ENCODE measurements at regions not wholly inside any gene's neighbourhood (a gene's known extent, or its start where the extent isn't known, plus 50 kb on each side); places are given as distances from the start of the nearest gene placed in this dataset.
"Not testable (repeated sequence)": the region's sequence is repeated elsewhere in the genome, so short reads cannot be mapped to it uniquely, and the experiment has no call there.

DNA sequence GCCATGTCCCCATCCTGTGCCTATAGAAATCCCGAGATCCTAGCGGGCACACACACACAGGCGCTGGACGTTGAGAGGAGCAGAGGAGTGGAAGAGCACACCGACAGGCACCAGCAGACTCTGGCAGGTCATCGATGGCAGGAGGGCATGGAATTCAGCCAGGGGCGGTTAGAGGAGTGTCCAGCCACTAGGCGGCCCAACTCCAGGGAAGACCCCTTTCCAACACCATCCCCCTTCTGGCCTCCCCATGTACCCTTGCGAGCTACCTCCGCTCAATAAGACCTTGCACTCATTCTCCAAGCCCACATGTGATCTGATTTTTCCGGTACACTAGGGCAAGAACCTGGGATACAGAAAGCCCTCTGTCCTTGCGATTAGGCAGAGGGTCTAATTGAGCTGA, 356.0 kb upstream of the DPP6 start:
- Histone ChIP-seq H3K4me1 (ENCODE audit: control insufficient read depth, insufficient read depth, low read length) (no peaks in the 10 kb centered on the region), H3K9ac (ENCODE audit: low read length) (no peak overlapping the region), H3K36me3 (ENCODE audit: control insufficient read depth, insufficient read depth, low read length) (no peaks in the 10 kb centered on the region), H3K9me3 (ENCODE audit: control insufficient read depth, insufficient read depth, low read depth, low read length) (no peaks in the 10 kb centered on the region), H3K4me3 (ENCODE audit: low read depth, low read length) (peak overlapping the region; percentile 24; the same call in 1 of the 2 replicates), H3K27me3 (ENCODE audit: control insufficient read depth, insufficient read depth, low read length) (no peaks in the 10 kb centered on the region), H3K27ac (ENCODE audit: low read depth, low read length) (no peak overlapping the region)

DNA sequence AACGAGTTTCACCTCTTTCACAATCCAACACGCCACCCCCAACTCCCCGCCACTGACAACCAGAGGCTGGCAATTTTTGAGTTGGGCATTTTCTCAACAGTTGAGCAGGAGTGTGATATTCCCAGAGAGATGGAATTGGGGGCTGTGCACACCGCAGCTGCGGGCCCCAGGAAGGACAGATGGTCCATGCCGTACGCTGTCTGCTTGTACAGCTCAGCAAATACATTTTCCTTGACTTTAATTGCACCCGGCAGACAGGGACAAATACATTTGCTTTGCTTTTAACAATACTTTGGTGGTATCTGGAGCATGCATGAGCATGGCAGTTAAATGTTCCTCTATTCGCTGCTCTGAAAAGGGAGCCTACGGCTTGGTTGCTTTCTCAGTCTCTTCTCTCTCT, 354.2 kb upstream of the DPP6 start:
- H3K4me1 ChIP-seq (ENCODE audit: control insufficient read depth, insufficient read depth, low read length) = no peaks in the 10 kb centered on the region

DNA sequence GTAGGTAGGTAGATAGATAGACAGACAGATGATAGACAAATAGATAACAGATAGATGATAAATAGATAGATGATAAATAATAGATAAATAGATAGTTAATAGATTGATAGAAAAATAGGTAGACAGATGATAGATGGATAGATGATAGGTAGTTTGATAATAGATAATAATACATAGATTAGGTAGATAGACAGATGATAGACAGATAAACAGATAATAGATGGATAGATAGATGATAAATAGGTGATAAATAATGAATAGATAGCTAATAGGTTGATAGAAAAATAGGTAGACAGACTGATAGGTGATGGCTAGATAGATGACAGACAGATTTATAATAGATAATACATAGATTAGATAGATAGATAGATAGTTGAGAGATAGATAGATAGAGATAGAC, 350.5 kb upstream of the DPP6 start:
- no peaks in the 10 kb centered on the region for H3K36me3 ChIP-seq (ENCODE audit: control insufficient read depth, insufficient read depth, low read length)
- no peaks in the 10 kb centered on the region for H3K4me1 ChIP-seq (ENCODE audit: control insufficient read depth, insufficient read depth, low read length)
- no peaks in the 10 kb centered on the region for H3K9me3 ChIP-seq (ENCODE audit: control insufficient read depth, insufficient read depth, low read depth, low read length)
- H3K27me3 ChIP-seq (ENCODE audit: control insufficient read depth, insufficient read depth, low read length) = peaks cover 4% of the 10 kb centered on the region; the same call in 1 of the 2 replicates
- H3K4me3 ChIP-seq (ENCODE audit: low read depth, low read length) = no peak overlapping the region
- no peak overlapping the region for H3K9ac ChIP-seq (ENCODE audit: low read length)
- H3K27ac ChIP-seq (ENCODE audit: low read depth, low read length) = no peak overlapping the region

More for the DNA sequence above, 354.2 kb upstream of the DPP6 start:
- Histone ChIP-seq H3K4me3 (ENCODE audit: low read depth, low read length) (no peak overlapping the region), H3K27me3 (ENCODE audit: control insufficient read depth, insufficient read depth, low read length) (no peaks in the 10 kb centered on the region), H3K9me3 (ENCODE audit: control insufficient read depth, insufficient read depth, low read depth, low read length) (no peaks in the 10 kb centered on the region), H3K27ac (ENCODE audit: low read depth, low read length) (no peak overlapping the region), H3K36me3 (ENCODE audit: control insufficient read depth, insufficient read depth, low read length) (no peaks in the 10 kb centered on the region), H3K9ac (ENCODE audit: low read length) (no peak overlapping the region)

DNA sequence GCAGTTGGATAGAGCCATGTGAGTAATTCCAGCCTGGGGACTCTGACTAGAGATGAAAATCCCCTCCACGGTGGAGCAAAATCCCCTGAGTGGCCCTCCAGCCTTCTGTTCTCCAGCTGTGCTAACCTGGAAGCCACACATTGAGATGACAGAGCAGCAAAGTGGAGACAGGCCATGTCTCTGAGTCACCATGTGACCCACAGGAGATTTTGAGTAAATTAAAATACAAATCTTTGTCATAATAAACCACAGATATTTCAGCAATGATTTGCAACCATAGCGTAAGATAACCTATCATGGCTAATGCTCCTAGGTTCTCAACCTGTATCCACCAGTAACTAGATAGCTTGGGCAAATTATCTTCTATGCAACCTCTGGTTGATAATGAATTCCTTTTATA, 328.3 kb upstream of the DPP6 start:
- not testable (repeated sequence) for H3K27me3 ChIP-seq (ENCODE audit: control insufficient read depth, insufficient read depth, low read length); H3K27ac ChIP-seq (ENCODE audit: low read depth, low read length); H3K4me1 ChIP-seq (ENCODE audit: control insufficient read depth, insufficient read depth, low read length); H3K36me3 ChIP-seq (ENCODE audit: control insufficient read depth, insufficient read depth, low read length); H3K9ac ChIP-seq (ENCODE audit: low read length); H3K4me3 ChIP-seq (ENCODE audit: low read depth, low read length); H3K9me3 ChIP-seq (ENCODE audit: control insufficient read depth, insufficient read depth, low read depth, low read length)

DNA sequence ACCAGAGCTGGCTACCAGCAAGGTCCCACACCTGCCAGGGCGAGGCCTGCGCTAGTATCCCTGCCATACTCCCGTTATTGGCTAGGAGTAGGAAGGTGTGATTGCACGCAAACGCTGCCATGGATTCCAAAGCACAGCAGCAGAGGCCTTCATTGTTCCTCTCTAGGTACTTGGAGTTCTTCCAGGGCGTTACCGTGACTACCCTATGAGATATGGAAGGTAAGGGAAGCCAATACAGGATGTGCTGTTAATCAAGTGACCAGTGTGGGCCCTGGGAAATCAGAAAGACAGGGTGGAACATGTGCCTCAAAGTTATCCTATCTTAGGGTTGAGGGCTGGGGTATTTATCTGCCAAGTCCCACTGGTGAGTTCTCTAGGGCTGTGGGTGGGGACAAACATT, 320.7 kb upstream of the DPP6 start:
- not testable (repeated sequence) for H3K4me3 ChIP-seq (ENCODE audit: low read depth, low read length); H3K27me3 ChIP-seq (ENCODE audit: control insufficient read depth, insufficient read depth, low read length); H3K27ac ChIP-seq (ENCODE audit: low read depth, low read length); H3K9ac ChIP-seq (ENCODE audit: low read length); H3K9me3 ChIP-seq (ENCODE audit: control insufficient read depth, insufficient read depth, low read depth, low read length); H3K4me1 ChIP-seq (ENCODE audit: control insufficient read depth, insufficient read depth, low read length); H3K36me3 ChIP-seq (ENCODE audit: control insufficient read depth, insufficient read depth, low read length)

DNA sequence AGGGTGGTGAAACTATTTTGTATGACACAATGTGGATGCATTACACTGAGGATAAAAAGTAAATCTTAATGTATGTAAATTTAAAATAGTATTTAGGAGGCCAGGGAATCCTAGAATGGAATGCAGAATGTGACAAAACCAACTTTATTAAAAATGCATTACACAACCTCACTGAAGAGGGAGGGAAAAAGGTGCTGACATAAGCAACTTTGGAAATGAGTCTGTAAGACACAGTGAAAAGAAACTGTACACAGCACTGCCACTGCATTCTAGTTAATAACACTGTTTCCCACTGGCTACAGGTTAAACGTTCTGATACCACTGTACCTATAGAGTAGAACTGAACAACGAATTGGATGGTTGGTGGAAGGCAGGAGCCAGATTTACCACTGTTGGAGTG, 308.8 kb upstream of the DPP6 start:
- not testable (repeated sequence) for H3K9ac ChIP-seq (ENCODE audit: low read length); H3K4me3 ChIP-seq (ENCODE audit: low read depth, low read length); H3K9me3 ChIP-seq (ENCODE audit: control insufficient read depth, insufficient read depth, low read depth, low read length); H3K36me3 ChIP-seq (ENCODE audit: control insufficient read depth, insufficient read depth, low read length); H3K4me1 ChIP-seq (ENCODE audit: control insufficient read depth, insufficient read depth, low read length); H3K27ac ChIP-seq (ENCODE audit: low read depth, low read length)
- H3K27me3 ChIP-seq (ENCODE audit: control insufficient read depth, insufficient read depth, low read length) = peaks cover 19% of the 10 kb centered on the region

DNA sequence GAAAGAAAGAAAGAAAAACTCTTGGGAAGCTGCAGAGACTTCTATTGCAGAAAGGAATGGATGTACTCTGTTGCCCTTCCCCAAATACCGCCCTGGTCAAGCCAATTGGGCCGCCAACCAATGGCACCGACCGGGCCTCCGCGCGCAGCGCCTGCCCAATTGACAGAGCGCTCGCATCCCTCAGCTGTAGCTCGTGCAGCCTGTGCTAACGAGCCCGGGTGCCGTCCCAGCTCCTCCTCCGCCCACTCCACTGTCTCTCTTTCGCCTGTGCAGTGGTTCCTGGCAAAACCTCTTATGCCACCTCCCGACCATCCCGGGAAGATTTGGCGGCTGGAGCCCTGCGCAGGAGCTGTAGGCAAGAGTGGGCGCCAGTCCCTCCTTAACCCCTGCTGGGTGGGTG, 304.2 kb upstream of the DPP6 start:
- H3K9me3 ChIP-seq (ENCODE audit: control insufficient read depth, insufficient read depth, low read depth, low read length); H3K36me3 ChIP-seq (ENCODE audit: control insufficient read depth, insufficient read depth, low read length); H3K4me1 ChIP-seq (ENCODE audit: control insufficient read depth, insufficient read depth, low read length); H3K27ac ChIP-seq (ENCODE audit: low read depth, low read length); H3K9ac ChIP-seq (ENCODE audit: low read length): not testable (repeated sequence)
- peaks cover 39% of the 10 kb centered on the region for H3K27me3 ChIP-seq (ENCODE audit: control insufficient read depth, insufficient read depth, low read length)
- peak overlapping the region; percentile 41 for H3K4me3 ChIP-seq (ENCODE audit: low read depth, low read length)

DNA sequence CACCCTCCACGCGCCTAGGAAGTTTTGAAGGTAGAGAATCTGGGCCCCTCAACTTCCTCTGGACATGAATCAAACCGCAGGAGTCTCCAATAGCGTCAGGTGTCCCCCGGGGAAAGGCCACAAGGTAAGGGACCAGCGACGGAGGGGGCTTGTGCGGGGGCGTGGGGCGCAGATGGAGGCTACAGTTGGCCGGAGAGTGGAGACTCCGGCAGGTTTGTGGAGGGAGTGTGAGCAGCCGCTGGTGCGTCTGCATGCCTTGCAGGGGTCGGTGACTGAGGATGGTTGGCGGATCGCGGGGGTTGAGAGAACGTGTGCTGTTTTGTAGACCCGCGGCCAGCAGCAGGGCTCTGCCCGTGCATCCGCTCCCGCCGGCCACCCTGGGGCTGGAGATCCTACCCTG, 303.3 kb upstream of the DPP6 start:
- H3K36me3 ChIP-seq (ENCODE audit: control insufficient read depth, insufficient read depth, low read length); H3K9ac ChIP-seq (ENCODE audit: low read length); H3K27ac ChIP-seq (ENCODE audit: low read depth, low read length); H3K9me3 ChIP-seq (ENCODE audit: control insufficient read depth, insufficient read depth, low read depth, low read length); H3K4me1 ChIP-seq (ENCODE audit: control insufficient read depth, insufficient read depth, low read length): not testable (repeated sequence)
- Histone ChIP-seq H3K4me3 (ENCODE audit: low read depth, low read length) (peak overlapping the region; percentile 31; the same call in 1 of the 2 replicates), H3K27me3 (ENCODE audit: control insufficient read depth, insufficient read depth, low read length) (peaks cover 39% of the 10 kb centered on the region)

DNA sequence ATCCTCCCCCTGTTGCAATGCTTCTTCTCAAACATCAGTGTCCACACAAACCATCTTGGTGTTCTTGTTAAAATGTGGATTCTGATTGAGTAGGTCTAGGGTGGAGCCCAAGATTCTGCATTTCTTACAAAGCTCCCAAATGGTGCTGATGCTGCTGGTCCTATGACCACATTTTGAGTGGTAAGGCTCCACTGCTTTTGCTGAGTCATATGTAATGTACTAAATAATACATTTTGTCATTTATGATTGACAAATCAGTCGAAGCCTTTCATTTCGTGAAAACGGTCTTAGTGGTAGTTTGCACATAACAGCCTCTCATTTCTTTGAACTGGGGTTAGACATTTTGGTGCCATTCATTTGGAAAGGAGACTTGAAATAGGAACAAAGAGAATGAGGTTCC, 286.3 kb upstream of the DPP6 start:
- H3K4me1 ChIP-seq (ENCODE audit: control insufficient read depth, insufficient read depth, low read length); H3K9me3 ChIP-seq (ENCODE audit: control insufficient read depth, insufficient read depth, low read depth, low read length); H3K27me3 ChIP-seq (ENCODE audit: control insufficient read depth, insufficient read depth, low read length); H3K9ac ChIP-seq (ENCODE audit: low read length); H3K27ac ChIP-seq (ENCODE audit: low read depth, low read length); H3K36me3 ChIP-seq (ENCODE audit: control insufficient read depth, insufficient read depth, low read length); H3K4me3 ChIP-seq (ENCODE audit: low read depth, low read length): not testable (repeated sequence)

DNA sequence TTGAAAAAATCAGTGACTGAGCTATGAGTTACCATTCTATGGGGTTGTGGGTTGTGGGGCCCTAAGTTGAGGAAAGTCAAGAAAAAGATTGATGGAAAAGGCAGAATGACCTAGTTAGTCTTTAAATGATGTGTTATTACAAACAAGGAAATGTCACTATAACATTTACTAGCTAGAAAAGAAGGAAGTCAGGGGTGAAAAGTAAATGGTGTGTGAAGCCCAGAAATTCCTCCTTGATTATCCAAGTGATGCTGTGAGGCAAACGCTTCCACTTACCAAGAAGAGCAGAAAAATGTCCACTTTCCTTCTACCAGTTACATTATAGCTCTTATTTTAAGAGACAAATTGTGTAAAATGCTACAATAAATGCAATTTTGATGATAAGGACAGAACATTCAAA, 285.3 kb upstream of the DPP6 start:
- not testable (repeated sequence) for H3K4me1 ChIP-seq (ENCODE audit: control insufficient read depth, insufficient read depth, low read length); H3K27me3 ChIP-seq (ENCODE audit: control insufficient read depth, insufficient read depth, low read length); H3K9ac ChIP-seq (ENCODE audit: low read length); H3K27ac ChIP-seq (ENCODE audit: low read depth, low read length); H3K36me3 ChIP-seq (ENCODE audit: control insufficient read depth, insufficient read depth, low read length); H3K4me3 ChIP-seq (ENCODE audit: low read depth, low read length); H3K9me3 ChIP-seq (ENCODE audit: control insufficient read depth, insufficient read depth, low read depth, low read length)

DNA sequence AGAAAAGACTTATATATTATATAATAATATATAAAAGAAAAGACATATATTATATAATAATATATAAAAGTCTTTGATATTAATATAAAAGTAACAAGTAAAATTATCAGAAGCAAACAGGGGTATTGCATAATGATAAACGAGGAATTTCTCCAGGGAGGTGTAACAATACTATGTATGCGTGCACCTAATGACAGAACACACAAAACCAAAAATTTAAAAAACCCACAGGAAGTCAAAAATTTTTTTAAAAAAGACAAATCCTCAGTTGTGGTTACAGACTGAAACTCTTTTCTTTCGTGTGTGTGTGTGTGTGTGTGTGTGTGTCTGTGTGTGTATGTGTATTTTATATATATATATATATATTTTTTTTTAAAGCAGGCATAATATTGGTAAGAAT, 279.2 kb upstream of the DPP6 start:
- Histone ChIP-seq H3K27ac (ENCODE audit: low read depth, low read length) (no peak overlapping the region), H3K4me3 (ENCODE audit: low read depth, low read length) (no peak overlapping the region), H3K27me3 (ENCODE audit: control insufficient read depth, insufficient read depth, low read length) (no peaks in the 10 kb centered on the region), H3K9ac (ENCODE audit: low read length) (no peak overlapping the region), H3K36me3 (ENCODE audit: control insufficient read depth, insufficient read depth, low read length) (no peaks in the 10 kb centered on the region), H3K4me1 (ENCODE audit: control insufficient read depth, insufficient read depth, low read length) (no peaks in the 10 kb centered on the region), H3K9me3 (ENCODE audit: control insufficient read depth, insufficient read depth, low read depth, low read length) (no peaks in the 10 kb centered on the region)

DNA sequence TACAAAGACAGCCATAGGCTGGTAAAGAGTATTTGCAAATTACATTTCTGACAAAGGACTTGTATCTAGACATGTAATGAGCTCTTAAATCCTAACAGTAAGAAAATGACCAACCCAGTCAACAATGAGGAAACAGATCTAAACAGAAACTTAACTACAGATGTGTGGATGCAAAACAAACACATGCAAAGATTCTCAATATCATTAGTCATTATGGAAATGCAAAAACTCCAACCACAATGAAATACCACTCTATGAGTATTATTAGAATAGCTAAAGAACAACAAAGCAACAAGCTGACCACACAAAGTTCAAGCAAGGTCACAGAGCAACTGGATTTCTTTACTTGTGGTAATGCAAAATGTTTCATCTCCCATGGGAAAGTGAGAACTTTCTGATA, 275.3 kb upstream of the DPP6 start:
- H3K9me3 ChIP-seq (ENCODE audit: control insufficient read depth, insufficient read depth, low read depth, low read length); H3K27me3 ChIP-seq (ENCODE audit: control insufficient read depth, insufficient read depth, low read length); H3K4me3 ChIP-seq (ENCODE audit: low read depth, low read length); H3K4me1 ChIP-seq (ENCODE audit: control insufficient read depth, insufficient read depth, low read length); H3K27ac ChIP-seq (ENCODE audit: low read depth, low read length); H3K36me3 ChIP-seq (ENCODE audit: control insufficient read depth, insufficient read depth, low read length); H3K9ac ChIP-seq (ENCODE audit: low read length): not testable (repeated sequence)

Measured in HUES6 (cell line).